ENCODE measurements at regions not wholly inside any gene's neighbourhood (a gene's known extent, or its start where the extent isn't known, plus 50 kb on each side); places are given as distances from the start of the nearest gene placed in this dataset.

DNA sequence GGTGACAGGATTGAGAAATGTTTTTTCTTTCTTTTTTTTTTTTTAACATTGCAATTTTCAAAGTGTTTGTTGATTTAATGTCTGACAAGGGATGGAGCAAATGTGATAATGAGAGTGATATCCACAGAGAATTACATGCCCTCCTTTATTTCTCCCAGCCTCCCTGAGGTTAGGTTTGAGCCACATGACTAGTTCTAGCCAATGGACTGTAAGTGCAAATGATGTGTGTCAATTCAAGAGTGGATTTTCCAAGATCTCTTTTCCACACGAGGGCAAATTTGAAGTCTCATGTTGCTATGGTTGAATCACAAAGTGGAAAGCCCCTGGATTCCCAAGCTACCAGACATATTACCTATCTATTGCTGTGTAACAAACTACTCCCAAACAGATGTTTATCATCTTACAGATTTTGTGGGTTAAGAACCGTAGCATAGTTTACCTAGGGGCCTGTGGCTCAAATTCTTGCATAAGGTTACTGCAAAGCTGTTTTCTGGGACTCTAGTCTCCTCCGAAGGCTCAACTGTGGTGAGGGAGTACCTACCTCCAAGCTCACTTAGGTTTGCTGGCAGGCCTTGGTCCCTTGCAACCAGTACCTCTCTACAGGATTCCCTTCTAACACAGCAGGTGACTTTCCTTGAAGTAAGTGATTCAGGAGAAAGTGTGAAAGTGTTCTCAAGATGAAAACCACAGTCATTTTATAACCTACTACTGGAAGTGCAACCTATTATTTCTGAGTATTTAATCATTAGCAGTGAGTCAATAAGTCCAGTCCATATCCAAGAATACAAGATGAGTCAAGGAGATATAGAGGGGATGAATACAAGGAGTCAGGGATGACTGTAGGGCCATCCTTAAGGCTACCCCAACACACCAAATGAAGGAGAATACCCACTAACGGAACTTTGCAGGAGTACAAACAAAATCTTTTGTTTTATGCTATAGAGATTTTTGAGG lies 533.6 kb downstream of the PTPRC start:
- DNase-seq = no peak

DNA sequence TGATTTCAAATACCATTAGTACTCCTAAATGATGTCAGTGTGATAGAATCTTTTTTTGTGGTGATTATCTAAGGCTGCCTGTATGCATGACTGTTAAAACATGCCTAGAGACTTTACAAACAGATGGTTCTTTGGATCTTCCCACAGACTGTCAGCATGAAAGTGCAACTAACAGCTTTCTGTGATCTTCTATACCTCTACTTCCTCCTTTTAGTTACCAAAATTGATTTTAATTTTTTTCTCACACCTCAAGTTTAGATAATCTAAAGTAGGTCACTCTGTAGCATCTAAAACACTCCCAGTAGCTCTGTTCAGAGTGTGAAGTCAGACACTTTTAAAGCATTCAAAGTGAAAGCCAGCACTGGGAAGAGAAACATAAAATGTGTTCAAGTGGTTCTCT lies 534.5 kb downstream of the PTPRC start:
- DNase-seq = no peak

DNA sequence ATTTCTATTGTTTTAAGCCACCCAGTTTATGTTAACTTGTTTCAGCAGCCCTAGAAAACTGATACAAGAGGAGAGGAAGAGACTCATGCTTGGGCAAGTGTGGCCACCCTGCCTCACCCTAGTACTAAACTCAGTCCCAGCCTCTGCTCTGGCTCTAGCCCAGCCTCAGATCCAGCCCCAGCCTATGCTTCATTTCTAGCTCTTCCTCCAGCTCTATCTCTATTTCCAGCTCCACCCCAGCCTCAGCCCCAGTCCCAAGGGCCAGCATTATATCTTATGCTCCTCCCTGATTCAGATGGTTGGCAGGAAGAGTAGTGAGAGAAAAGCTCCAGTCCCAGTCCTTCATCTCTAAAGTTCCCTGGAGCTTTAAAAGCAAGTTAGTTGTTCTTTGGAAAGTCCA lies 535.5 kb downstream of the PTPRC start:
- no peak for DNase-seq

DNA sequence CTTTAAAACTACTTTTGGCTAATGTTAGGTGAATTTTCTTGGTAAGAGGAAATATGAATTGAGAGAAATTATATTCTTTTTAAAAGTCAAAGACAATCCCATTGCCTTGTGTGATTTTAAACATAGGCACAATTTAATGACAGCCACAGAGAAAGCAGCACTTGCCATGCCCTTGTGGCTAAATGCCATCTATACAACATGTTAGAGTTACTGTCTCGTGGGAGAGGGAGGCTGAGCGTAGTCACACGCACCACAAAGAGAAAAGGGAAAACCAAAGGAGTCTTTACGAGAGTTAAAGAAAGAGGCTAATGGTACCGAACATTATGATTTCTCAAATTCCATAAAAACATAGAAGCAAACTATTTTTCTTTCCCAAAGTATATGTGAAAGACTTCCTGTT lies 537.9 kb downstream of the PTPRC start:
- DNase-seq = no peak

DNA sequence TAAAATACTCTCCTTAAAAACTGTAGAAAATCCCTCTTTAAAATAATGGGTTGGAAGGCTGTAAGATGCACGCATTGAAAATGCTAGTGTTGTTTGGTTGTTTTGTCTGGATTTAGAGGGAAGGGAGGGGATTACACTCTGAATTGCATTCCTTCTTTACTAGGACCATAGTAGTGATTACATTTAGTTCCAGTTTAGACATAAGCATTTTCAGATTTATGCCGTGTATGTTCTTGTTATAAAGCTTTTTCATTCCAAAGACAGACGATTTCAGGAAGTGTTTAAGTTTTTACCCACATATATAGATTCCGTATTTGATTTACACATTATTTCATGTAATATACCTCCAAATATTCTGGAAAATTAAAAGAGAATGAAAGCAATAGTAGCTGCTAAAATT lies 538.4 kb downstream of the PTPRC start:
- no peak for DNase-seq

DNA sequence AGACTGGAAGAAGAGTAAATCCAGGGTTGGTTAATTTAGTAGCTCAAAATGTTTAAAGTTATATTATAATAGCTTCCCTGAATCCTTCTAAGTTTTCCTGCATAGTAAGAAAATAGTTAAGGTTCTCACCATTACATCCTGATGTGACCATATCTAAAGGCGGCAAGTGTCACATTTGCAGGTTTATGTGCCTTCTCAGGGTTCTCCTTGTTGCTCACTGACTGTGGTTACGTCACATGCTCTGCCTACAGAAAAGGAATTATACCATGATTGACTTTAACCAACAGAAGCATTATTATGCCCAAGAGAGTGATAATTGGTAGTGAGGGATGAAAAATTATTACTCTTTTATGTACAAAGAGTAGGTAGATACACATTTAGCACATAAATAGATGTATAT lies 539.8 kb downstream of the PTPRC start:
- no peak for DNase-seq

DNA sequence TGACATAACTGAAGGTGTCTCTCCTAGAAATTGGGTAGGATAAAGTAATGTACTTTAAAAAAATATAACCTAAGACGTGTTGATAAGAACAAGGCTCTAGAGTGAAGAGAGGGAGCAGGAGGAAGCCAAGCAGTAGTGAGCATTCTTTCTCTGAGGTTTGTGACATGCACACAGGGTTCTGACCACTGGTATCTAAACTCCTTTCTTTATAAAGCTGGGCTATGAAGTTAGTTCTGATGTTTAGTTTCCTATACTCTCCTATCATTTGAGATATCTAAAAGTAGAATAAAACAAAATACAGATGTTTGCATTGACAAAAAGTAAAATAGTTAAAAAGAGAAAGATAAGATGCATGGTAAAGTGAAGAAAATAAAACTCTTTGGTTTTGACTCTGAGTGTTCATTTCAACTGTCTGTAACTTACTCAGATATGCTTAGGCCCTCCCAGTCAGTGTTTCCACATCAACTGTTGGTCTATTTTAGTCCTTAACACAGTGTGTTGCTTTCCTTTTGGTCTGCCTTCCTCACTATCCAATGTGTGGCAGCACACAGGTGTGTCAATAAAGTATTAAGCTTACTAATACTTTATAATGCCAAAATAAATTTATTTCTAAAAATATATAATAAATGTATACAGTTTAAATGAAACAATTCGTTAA lies 543.5 kb downstream of the PTPRC start:
- no peak for DNase-seq

DNA sequence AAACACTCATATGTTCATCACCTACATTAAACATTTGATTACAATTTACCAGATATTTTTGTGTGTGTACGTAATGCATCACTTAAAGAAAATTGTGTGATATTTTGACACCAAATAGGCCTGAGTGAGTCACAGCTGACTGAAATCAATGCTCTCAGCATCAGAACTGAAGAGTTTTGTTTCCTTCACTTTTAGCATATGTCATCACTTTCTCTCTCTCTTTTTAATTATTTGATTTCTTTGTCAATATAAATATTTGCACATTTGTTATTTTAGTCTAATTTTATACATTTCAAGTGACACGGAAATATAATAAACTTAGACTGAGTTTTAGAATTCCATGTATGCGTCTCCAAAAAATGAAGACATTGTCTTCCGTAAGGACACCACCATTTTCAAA lies 545.3 kb downstream of the PTPRC start:
- DNase-seq = no peak

DNA sequence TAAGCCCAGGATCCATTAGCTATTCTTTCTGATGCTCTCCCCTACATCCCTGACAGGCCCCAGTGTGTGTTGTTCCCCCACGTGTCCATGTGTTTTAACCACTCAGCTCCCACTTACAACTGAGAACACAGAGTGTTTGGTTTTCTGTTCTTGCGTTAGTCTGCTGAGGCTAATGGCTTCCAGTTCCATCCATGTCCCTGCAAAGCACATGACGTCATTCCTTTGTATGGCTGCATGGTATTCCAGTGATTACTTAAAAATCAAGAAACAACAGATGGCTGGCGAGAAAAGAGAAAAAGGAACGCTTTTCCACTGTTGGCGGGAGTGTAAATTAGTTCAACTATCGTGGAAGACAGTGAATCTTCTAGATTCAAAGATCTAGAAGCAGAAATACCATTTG lies 556.0 kb downstream of the PTPRC start:
- DNase-seq = no peak

DNA sequence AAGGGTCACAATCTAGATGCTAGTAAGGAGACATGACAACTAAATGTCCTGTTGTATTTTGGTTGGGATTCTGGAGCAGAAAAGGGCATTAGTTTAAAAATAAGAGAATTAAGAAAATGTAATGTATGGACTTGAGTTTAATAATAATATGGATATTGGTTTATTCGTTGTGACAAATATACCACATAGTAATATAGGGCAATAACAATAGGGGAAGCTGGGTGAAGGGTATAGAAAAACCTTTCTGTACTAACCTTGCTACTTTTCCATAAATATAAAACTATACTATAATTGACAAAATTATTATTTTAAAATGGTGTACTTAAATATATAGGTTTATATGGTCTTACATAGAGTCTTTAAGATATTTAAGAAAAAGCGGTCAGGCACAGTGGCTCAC lies 558.9 kb downstream of the PTPRC start:
- no peak for DNase-seq

DNA sequence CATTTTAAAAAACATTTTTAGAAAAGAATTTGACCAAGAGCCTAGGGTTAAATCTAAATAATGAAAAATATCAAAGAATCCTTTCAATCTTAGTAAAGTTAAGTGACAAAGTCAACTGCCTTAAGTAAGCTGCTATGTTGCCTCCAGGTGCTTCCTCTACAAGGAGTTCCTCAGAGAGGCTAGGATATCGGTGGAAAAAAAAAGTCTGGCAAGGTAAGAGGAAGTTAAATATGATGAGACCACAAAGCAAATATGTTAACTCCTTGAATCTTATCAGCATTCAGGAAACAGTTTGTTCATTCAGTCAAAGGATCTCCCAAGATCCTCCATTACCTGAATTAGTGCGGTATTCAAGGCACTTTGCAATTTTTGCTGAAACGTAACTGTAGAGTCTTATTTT lies 563.5 kb downstream of the PTPRC start:
- no peak for DNase-seq

DNA sequence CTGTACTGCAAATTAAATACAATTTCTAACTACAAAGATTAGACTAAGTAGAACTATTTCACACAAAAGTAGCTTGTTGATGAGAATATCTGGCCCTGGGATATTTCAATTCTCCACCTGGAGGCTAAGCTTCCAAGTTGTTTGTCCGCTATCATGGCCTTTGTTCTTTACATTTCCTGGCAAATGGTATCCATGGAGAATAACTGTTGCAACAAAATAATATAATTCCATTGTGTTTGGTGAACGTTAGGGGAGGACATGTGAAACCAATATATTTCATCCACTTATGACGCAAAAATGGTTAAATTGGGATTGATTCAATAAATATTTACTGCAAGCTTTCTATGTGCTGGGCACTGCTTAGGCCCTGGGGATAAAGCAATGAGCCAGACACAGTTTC lies 565.4 kb downstream of the PTPRC start:
- no peak for DNase-seq

DNA sequence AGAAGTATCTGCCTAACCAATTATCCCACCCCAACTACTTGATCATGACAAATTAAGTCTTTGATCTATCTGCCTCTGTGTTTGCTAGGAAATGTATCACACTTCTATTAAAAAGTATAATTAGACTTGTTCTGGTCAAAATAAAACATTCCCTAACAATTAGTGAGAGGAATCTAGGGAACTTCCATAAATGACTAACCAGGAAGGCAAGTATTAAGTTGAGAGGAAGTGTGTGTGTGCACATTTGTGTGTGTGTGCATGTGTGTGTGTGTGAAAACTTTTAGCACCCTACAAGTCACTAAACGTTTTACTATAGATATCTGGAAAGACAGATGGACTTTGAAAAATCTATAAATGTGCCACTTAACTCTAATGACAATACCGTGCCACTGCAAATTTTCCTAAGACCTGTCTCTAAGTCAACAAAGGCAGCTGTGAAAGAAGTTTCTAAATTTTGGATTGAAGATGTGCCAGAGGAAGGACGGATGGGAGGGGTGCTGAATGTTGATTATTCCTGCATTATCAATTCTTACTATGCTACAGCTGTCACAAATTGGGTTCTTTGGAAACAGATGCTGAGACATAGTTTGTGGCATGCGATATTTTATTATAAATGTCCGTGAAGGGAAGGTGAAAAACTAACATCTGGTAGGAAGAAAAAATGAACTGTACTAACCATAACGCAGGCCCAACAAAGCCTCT lies 567.1 kb downstream of the PTPRC start:
- no peak for DNase-seq

DNA sequence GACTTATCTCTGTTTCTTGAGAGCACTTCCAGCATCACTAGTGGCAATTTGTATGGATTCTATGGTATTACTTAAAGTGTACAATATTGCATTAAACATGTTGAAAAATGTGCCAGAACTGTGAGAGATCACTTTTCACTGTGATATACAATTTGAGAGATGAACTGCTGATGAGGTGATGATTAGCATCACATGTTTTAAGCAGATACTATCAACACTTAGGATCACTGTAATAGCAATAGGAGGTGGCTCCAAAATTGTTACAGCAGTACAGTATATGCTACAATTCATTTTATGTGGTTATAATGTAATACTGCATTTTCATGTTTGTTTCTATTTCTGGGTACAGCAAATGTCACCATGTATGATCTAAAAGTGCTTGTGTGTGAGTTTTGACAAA lies 570.0 kb downstream of the PTPRC start:
- no peak for DNase-seq

DNA sequence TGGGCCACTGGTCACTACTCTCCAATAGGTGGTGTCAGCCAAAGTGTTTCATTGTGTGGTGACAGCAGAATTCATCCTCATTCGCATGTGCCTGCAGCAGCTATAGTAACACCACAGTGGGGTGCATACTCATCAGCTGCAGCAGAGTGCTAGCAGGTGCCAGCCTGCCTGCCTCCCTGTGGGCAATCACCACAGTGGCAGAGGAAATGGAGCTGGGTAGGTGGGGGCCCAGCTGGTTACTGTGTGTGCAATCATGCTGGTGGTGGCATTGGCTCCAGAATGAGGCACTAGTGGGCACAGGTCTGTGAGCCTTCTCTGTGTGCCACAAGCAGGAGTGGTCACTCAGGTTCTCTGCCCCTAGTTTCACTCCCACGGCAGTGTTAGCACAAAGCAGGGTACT lies 579.2 kb downstream of the PTPRC start:
- DNase-seq = no peak

DNA sequence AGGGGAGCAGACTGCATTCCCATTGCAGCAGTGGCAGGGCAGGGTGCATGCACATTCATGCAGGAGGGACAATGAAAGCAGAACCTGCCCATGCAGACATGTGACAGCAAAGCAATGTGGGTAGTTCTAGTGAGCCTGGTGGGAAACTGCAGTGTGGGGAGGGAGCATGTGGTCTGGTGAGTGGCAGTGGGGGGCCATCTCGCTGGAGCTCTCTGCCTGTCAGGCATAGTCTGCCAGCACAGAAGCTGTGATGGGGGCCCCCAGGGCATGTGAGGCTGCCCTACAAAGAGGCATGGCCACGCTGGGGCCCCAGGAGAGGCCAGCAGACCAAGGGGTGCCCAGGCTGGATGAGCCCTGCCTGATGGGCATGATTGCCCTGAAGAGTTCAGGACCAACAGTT lies 579.7 kb downstream of the PTPRC start:
- no peak for DNase-seq

DNA sequence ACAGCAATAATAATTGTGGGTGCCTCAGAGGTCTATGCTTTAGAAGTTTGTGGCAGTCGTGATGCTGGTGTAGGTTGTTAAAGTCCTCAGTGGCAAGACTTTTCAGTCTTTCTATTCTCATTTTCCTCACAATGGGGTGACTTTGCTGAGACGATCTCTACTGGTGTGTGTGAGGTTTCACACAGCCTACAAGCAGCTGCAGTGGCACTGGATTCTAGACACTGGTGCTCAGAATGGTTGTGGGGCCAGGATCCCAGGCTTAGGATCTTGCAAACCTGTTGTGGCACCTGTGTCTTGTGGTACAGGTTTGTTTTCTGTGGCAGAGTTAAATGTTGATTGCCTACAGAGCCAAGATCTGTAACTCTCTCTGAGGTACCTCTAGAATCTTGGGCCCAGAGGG lies 581.2 kb downstream of the PTPRC start:
- DNase-seq = no peak

DNA sequence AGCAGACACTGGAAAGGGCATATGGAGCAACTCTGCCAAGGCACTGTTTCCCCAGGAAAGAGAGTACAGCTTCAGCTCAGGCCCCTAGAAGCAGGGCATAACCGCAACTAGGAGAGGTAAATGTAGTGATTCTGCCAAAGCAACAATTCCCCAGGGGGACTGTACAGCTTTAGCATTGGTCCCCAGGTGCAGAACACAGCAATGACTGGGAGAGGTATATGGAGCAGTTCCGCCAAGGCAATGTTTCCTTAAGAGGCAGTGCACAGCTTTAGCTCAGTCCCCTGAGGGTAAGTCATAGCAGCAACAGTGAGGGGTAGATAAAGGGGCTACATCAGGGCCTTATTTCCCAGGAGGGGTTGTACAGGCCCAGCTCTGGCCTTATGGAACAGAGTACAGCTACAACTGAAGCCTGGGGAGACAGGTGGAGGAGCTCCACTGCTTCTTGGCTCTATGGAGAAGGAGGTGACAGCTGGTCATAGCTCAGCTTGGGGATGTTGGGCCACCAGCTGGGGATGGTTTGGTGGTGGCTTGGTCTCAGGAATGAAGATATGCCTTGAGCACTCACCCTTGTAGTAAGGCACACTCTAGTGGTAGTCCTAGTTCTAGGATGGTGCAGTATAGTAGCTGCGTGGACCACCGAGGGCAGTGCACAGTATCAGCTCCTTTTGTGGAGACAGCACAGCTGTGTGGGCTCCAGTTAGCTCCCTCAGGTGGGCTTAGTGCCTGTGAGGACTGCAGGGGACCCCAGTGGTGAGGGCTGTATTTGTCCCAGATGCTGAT lies 582.7 kb downstream of the PTPRC start:
- no peak for DNase-seq

DNA sequence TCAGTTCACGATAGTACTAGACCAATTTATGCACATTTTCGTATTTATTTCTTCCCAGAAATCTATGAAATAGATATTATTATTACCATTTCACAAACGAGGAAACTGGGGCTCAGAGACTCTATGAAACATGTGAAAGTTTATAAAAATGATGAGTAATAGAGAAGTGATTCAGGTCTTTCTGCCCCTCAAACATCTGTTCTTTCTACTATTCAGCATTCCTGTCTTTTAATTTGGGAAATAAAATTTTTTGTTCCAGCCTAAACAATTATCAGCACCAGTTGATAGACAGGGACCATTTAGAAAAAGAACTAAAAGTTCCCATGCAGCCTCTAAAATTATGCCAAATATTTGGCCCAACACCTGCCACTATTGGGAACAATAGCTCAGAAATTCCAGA lies 585.1 kb downstream of the PTPRC start:
- no peak for DNase-seq

DNA sequence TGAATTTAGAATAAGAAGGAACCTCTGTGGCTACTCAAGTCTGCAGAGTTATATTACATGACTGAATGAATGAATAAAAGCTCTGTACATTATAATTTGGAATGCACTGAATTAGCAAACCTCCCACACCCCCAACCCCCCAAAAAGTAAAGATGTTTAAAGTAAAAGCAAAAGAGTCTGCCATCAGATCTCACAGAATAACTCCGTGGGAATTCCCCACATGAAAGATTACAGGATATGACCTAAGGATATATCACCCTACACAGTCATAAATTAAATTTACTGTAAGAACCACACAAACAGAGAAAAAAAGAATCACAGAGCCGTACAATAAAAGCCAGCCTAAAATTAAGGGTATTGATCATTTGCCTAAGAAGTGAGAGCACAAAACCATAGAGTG lies 587.3 kb downstream of the PTPRC start:
- DNase-seq = no peak

DNA sequence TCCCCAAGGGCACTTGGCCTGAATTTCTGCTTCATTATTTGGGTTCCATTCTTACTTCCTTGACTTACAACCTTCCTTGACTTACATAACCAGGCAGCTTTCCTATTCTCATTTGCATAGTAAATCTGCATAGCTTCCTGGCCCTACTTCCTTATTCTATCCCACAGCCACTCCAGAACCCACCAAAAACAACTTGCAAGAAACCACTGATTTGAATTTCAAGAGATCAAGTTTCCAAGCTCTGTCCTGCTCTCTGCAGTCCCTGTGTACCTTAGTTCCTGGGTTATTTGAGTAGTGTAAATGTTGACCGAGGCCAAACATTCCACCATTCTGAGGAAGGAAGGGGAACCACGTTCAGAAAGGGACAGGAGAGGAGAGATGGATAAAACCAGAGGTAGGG lies 603.3 kb downstream of the PTPRC start:
- no peak for DNase-seq

DNA sequence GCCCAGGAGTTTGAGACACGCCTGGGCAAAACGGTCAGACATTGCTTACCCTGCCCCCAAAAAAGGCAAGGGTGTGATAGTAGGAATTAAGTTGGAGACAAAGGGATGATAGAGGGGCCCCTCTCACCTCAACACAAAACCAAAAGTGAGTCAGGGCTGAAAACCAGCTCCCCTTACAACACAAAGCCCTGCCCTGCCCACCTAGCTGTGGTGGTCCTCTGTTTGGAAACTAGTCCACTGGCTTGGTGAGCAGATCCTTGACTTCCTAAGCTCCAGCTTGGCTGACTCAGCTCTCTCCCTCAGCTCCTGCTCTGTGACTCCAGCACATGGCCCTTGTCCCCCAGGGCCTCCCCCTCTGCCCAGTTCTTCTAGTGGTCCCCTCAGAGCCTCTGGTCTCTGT lies 603.8 kb downstream of the PTPRC start:
- no peak for DNase-seq

DNA sequence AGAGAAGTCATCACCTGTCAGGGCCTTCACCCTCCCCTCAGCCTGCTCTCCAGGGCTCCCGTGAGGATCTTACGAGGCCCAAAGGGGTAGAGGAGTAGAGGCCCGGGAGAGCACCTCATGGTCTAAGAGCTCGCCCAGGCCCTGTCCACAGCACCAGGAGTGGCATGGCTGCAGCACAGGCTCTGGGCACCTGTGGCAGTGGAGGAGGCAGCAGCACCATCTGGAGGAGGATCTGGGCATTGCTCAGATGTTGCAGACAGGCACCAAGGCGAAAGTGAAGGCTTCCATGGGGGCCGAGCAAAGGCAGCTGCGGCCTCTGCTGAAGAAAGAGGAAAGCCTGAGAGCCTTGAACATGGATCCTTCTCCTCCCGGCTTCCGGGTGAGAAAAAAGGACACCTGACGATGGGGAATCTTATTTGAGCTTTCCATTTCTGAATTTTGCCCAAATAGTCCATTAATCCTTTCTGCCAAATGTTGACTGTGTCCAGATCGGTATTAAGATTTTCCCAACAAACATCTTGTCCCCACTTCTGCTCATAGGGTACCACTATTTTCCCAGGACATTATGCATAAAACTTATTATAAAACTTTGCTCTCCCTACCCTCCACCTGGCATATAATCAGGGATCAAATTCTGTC lies 604.7 kb downstream of the PTPRC start:
- no peak for DNase-seq
